Fibroblast of peridontal ligament (primary cell): ENCODE measurements at regions not wholly inside any gene's neighbourhood (a gene's known extent, or its start where the extent isn't known, plus 50 kb on each side); places are given as distances from the start of the nearest gene placed in this dataset.
"Not testable (repeated sequence)": the region's sequence is repeated elsewhere in the genome, so short reads cannot be mapped to it uniquely, and the experiment has no call there.

Experiments used
- DNase-seq: peaks from one replicate; pipeline ENCODE4 v3.0.0-alpha.2; 2010; ENCODE audit errors: extremely low read depth

DNA sequence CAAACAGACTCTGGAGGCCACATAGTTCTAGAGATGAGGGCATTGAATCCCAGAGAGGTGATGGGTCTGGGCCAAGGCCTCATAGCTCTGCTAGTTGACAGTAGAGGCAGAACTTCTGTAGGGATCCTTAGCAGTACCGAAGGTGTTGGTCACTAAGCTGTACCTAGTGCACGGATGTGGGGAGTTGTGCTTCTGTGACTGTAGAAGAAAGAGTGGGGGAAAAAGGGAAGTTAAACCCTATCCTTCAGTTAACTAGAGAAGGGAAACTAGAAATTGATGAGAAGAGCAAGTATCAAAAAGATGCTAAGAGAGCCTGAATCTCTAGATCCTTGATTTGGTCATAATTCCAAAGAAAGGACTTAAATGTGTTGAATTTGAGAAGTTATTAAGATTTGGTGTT is 186.7 kb downstream of the NFKBIZ start:
- DNase-seq: no peak

DNA sequence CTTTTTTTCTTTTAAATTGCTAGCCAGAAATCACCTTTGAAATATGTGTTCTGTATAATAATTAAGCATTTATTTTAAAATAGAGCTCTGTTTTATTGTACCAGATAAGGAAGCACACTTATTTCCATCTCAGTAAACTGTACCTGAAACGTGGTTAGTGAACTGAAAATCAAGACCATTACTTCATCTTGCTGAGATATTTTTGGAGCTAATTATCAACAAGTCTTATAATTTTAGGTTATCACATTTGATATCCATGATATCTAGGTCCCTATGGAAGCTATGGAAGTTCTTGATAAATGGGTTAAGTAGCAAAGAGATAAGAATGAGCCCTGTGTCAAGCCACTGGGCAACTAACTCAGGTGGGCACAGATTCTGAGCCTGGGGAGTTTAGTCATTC is 187.2 kb downstream of the NFKBIZ start:
- no peak for DNase-seq

DNA sequence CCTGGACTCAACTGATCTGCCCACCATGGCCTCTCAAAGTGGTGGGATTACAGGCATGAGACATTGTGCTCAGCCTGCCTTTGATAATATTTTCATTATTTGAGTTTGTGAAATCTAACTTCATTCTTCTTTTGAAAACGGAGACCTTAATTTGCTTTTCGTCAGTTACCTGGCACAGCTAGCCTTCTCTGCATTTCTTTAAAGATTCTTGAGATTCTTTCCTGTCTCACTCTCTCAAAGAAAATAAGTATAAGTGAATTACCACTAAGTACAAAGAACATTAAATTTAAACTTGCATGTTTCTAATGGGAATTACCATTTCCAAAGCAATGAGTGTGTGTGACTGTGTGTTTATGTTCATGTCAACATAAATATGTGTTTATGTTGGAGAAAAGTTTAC is 187.9 kb downstream of the NFKBIZ start:
- peak; percentile 10 for DNase-seq

DNA sequence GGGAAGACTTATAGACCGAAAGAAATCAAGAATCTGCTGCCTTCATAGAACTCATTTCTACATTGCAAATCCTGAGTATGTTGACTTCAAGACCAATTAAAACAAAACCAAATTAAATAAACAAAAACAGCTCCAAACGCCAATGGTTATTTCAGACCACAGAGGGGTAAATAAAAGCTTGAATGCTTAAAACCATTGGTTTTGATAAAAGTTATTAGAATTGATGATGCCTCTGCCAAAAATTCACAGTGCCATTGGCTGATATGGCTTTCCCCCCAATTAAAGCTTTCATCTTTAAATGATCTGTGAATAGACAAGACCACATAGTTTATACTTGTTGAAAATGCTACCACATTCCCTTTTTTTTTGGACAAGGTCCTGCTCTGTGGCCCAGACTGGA is 188.5 kb downstream of the NFKBIZ start:
- DNase-seq: no peak

DNA sequence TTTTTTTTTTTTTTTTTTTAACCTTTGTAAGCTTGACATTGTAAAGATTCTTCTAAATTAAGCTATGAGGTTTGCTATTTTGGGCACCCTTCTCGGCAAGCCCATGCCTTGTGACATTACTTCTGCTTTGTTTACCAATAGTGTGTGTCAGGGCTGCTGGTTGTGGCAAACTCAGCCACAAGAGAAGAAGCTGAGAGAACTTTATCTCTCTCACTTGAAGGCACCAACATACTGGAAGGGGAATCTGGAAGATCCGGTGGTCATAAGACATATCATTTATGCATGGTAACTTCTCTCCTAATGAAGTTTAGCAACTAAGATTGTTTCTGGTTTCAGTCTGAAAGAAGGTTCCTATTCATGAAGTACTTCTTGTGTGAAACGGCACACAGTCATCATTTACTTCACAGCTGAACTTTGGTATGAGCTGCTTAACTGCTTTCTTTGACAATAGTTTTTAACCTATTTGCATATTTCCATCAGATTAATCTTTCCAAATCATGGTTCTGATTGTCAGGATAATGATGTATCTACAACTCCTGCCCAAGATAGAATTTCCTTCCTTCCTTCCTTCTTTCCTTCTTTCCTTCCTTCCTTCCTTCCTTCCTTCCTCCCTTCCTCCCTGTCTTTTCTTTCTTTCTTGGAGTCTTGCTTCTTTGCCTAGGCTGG is 189.3 kb downstream of the NFKBIZ start:
- DNase-seq: no peak

DNA sequence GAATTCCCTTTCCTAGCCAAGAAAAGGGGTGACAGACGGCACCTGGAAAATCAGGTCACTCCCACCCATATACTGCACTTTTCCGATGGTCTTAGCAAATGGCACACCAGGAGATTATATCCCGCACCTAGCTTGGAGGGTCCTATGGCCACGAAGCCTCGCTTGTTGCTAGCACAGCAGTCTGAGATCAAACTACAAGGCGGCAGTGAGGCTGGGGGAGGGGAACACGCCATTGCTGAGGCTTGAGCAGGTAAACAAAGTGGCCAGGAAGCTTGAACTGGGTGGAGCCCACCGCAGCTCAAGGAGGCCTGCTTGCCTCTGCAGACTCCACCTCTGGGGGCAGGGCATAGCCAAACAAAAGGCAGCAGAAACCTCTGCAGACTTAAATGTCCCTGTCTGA is 190.8 kb downstream of the NFKBIZ start:
- not testable (repeated sequence) for DNase-seq

DNA sequence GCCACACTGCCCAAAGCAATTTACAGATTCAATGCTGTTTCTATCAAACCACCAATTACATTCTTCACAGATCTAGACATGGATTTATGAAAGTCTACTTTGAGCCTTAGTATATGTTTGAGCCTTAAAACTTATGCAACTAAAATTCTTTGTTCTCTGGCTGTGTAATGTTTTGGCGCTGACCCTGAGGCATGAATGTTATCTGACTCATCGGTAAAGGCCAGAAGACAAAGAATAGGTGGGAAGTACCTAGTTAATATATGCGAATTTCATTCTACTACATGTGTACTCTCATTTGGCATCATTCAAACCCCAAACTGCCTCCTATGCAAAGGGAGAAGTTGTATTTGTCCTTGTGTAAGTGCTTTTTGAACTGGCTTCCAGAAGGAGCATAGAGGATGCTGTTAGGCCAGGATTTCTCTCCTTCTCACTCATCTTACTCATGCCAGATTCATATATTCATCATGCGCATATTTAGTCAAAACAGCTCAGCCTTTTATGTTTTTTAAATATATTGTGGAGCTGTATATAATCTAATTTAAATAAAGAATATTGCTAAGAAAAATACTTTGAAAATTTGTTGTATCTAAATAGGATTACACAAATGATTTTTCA is 204.2 kb downstream of the NFKBIZ start:
- DNase-seq: peak; percentile 61

DNA sequence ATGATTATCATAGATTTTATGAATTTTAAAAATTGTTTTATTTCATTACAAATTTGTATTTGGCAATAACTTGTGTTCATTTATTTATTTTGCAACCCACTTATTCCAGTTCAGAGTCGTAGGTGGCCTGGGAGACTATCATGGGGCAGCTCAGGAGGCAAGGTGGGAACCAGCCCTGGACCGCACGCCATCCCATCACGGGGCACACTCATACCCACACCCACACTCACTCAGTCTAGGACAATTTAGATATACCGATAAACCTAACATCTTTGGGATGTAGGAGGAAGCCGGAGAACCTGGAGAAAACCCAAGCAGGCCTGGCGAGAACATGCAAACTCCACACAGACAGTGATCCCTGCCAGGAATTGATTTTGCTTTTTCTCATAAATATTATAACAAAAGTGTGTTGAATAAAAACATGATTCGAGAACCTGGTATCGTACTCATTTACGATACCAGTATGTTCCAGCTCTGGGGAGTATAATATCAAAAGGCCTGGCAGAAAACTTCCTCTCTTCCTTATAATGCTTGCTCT is 205.3 kb downstream of the NFKBIZ start:
- no peak for DNase-seq

DNA sequence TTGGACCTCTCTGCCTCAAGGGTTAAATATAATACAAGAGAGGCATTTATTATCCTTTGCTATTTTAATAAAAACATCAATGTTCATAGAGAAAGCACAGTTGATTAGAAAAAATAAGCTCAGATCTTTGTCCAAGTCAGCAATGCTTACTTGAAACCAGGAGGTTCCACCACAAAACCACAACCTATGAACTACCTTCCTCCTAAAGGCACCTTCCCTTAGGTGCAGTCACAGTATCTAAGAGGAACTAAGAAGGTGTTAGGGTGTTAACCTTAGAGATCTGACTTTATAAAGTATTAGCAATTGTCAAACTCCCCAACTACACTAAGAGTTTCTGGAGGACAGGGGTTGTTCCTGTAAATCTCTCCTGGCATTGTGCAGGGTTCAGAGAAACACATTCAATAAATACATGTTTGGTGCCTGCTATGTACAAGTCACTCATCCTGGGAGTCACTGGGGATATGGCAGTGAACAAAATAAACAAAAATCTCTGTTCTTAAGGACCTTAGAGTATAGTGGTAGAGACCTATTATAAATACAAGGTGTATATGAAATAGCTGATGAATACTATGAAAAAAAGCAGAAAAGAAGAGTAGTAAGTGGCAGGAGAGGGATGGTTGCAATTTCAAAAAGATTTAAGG is 208.6 kb downstream of the NFKBIZ start:
- no peak for DNase-seq

DNA sequence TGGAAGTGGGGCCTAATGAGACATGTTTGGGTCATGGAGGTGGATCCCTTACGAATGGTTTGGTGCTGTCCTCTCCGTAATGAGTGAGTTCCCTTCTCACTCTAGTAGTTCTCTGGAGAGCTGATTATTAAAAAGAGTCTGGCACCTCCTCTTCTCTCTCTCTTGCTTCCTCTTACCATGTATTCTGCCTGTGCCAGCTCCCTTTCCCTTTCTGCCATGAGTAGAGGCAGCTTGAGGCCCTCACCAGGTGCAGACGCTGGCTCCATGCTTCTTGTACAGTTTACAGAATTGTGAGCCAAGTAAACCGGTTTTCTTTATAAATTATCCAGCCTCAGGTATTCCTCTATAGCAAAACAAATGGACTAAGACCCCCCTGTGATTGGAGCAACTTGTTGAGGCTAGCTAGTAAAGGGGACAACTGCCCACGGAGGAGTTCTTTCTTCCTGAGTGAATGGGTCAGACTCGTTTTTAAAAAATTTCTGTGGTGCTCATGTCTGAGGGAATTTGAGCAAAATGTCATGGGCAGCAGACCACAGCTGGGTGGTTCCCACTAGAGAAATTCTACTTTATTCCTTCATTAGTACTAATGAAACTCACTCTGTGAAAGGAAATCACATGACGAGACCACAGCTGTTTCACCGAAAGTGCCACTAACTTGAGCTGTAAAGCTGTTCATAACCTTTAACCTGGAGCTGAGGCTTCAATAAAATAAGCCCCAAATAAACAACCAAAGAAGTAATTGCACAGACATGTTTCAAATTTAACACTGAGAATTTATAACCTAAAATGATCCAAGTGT is 210.0 kb downstream of the NFKBIZ start:
- DNase-seq: no peak

DNA sequence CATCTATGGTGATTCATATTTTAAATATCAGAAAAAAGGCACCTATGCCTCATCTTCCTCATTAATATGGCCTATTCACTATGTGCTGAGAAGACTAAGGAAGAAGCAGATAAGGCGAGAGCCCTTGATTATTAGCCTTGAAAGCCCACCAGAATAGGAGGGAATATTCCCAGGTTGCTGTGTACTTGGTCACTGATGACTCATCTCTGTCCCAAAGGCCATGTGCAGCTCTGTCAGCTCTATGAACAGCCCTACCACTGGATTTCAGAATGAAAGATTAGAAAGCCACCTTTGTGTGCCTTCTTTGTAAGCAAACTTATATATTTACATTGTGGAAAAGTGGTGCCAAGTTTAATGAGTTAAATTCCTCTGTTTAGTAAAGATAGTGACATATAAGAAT is 211.5 kb downstream of the NFKBIZ start:
- DNase-seq: no peak

DNA sequence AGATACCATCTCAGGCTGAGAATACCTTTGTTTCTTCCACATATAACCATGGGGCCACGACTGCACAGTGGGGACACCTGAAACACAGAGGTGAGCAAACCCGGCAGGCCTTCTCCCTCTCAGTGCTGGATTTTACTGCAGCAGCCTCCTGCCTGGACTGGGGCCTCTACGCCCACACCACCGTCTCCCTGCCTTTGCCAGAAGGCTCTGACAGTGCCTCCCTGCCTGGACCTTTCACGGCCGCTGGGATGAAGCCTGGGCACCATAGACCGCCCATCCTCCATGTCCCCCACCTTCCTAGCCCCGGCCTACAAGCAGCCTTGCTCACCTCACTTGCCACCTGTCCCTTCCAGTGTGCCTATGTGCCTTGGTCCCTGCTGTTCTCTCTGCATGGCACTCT is 214.3 kb downstream of the NFKBIZ start:
- DNase-seq: no peak

DNA sequence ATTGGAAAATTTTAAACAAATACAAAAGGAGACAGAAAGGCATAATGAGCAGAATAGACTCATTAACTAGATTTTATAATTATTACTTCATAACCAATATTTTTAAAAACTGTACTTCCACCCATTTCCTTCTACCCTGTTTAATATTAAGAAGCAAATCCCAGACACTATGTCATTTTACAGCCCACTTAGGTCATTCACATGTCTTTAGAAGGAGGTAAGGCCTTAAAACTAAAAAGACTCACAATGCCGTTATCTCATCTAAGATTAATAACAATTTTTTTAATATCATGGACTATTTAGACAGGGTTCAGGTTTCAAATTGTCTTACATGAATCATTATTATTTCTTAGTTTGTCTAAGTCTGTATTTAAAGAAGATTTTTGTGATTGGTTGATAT is 217.2 kb downstream of the NFKBIZ start:
- no peak for DNase-seq

DNA sequence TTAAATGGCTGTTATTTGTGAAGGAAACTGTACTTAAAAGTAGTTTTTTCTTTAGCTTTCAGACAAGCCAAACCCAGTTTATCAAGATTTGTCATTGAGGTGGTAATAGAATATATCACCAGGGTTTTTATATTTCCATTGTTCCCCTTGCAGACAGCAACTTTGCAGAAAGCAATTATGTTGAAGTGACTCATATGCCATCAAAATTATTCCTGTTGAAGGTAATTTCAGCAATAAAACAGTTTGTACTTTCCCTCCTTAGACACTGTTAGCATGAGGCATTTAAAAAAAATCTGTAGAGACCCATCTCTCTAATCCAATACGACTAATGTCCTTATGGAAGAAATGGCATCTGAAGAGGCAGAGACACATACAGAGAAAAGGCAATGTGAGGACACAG is 219.0 kb downstream of the NFKBIZ start:
- DNase-seq: no peak

DNA sequence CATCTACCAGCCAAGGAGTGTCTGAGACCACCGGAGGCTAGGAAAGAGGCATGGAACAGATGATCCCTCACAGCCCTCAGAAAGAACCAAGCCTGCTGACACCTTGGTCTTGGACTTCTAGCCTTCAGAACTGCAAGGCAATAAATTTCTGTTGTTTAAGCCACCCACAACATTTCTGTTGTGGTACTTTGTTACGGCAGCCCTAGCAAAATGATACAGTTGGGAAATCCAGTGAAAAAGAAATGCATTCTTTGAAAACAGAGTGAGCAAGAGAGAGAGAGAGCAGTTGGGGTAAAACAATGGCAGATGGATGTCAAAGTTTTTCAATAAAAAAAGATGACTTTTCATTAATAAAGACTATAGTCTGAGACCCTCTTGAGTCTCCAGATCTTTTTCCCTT is 219.4 kb downstream of the NFKBIZ start:
- no peak for DNase-seq

DNA sequence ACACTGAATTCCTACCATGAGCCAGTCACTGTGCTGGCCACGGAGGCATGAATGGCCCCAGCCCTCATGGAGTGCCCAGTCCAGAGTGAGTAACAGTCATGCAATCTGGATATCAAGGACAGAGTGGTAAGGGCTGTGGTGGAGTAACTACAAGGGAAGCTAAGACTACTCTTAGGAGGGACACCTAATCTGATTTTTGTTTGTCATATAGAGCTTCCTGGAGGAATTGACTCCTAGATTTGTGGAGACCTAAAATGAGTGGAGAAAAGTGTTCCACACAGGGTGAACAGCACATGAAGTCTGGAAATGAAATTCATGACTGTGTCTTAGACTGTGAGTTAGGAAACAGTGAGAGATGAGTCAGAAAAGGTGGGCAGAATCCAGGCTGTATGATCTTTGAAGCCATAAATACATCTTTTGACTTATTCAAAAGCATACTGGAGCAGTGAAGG is 219.9 kb downstream of the NFKBIZ start:
- peak; percentile 90 for DNase-seq

DNA sequence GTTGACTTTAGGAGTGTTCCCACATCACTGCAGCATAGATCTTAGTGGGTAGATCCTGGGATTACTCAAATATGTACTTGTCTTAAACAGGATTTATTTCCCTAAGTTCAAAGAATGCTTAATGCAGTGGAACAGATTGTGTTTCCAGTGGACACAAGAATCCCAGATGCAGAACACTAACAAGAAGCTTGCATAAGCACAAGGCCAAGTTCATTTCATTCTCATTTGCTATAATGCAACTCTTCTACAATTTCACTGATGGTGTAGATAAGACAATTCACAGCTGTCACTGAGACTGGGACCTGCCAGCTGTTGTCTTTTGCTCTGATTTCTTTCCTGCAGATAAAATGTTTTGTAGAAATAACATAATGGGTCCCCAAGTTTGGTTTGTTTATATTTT is 225.6 kb downstream of the NFKBIZ start:
- no peak for DNase-seq

DNA sequence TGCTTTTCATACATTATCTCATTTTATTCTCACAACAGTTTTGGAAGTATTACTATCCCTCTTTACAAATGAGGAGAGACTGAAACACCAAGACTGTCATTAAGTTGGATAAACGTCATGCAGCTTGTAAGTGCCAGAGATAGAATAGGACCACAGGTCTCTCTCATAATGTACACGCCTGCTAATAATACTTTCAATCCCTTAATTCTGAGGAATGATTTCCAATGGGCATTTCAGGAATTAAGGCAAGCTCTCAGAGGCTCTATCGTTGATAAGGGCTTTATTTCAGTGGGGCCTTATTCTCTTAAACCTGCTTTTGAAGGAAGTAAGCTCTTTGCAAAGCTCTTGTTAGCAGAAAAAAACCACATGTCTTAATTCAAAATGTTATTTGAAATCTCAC is 229.1 kb downstream of the NFKBIZ start:
- DNase-seq: no peak

DNA sequence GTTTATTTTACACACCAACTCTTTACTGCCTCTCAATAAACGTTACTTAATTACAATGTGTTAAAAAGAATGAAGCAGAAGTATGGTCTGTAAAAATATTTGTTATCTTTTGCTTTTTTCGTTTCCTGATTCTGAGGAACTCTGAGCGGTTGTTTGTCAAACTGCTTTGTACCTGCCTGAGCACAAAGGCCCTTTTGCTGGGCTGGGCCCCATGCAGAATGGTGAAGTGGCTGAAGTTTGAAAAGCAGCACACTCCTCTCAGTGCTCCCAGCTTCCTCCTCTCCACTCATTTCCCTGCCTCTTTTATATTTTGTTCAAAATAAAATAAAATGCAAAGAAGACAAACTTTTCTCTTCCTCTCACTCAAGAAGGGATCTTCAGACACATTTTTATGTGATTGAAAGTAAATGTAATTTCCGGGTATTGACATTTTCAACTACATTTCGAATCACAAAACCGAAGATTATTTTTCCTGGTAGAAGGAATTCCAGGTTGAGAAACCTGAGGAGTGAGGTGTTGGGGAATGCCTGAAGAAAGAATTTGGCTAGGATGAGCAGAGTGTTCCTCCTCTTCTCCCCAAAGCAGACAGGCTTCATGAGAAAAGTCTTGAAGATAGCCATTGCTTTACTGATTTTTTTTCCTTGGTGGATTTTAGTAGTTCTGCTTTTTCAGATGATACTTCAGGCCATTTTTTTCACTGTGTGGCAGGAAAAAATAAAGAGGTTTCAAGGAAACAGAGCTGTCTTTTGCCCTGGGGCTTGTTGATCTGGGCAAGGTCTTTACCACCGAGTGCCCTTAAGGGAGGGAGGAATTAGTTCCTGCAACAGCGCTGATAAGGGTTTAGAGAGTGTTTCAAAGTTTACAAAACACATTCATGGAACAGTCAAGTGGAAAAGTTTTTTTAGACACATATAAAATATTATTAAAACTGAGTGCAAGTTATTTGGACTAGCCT is 229.8 kb downstream of the NFKBIZ start:
- DNase-seq: no peak

DNA sequence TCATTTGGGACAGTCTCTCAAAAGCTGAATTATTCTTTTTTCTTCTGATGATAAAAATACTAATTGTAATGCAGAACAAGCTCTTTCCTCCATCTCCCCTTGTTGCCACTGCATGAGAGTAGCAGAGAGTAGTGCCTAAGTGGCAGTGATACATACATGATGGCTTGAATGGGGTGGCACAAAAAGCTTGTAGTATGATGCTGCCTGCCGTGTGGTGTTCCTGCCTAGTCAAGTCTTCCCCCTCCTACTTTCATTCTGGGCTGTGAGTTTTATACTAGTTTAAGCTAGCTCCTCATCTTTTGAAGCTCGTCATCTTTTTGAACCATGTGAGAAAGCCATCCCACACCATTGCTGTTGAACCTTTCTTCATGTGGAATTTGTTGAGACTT is 230.5 kb downstream of the NFKBIZ start:
- DNase-seq: no peak
